Neuronal stem cell (in vitro differentiated cells): ENCODE measurements at regions not wholly inside any gene's neighbourhood (a gene's known extent, or its start where the extent isn't known, plus 50 kb on each side); places are given as distances from the start of the nearest gene placed in this dataset.

ENCODE experiments used
- DNase-seq: peaks from one replicate; pipeline ENCODE4 v3.0.0-alpha.2; 2013; ENCODE audit warnings: low spot score
- H2AFZ ChIP-seq: one replicate; pipeline ENCODE4 v1.6.1; 2013; ENCODE audit warnings: mild to moderate bottlenecking, low read length, inconsistent platforms
- H2AK5ac ChIP-seq: 2 replicates; pipeline ENCODE4 v1.6.1; 2013; ENCODE audit warnings: low read depth, mild to moderate bottlenecking, inconsistent platforms, low read length, moderate library complexity, mixed read lengths
- H2BK120ac ChIP-seq: 2 replicates; pipeline ENCODE4 v1.6.1; 2013; ENCODE audit warnings: low read depth, mild to moderate bottlenecking, inconsistent platforms, low read length, moderate library complexity, mixed read lengths
- H2BK12ac ChIP-seq: one replicate; pipeline ENCODE4 v1.6.1; 2013; ENCODE audit warnings: low read length, inconsistent platforms
- H2BK15ac ChIP-seq: 2 replicates; pipeline ENCODE4 v1.6.1; 2013; ENCODE audit warnings: mild to moderate bottlenecking, low read length, inconsistent platforms, mixed read lengths
- H2BK5ac ChIP-seq: one replicate; pipeline ENCODE4 v1.6.1; 2013; ENCODE audit warnings: inconsistent platforms, mild to moderate bottlenecking, low read length, moderate library complexity
- H3K14ac ChIP-seq: one replicate; pipeline ENCODE4 v1.6.1; 2013; ENCODE audit warnings: low read length, inconsistent platforms
- H3K18ac ChIP-seq: 2 replicates; pipeline ENCODE4 v1.6.1; 2013; ENCODE audit warnings: low read length, inconsistent platforms
- H3K23ac ChIP-seq: 2 replicates; pipeline ENCODE4 v1.6.1; 2013; ENCODE audit warnings: low read depth, mild to moderate bottlenecking, mixed read lengths, low read length, inconsistent platforms; ENCODE audit not compliant: poor library complexity
- H3K27ac ChIP-seq: replicated peaks from 3 replicates; pipeline ENCODE4 v1.5.1; 2013; ENCODE audit warnings: low read length, inconsistent platforms
- H3K27me3 ChIP-seq, 3 experiments: 2 replicates each; pipeline ENCODE4 v1.6.1; 2013; ENCODE audit warnings: low read length in 3 of 3, mild to moderate bottlenecking in 2 of 3, inconsistent platforms in 1 of 3, low read depth in 1 of 3, mixed read lengths in 1 of 3, moderate library complexity in 1 of 3; ENCODE audit not compliant: control insufficient read depth in 3 of 3, insufficient read depth in 3 of 3
- H3K36me3 ChIP-seq, 2 donors: replicated peaks in 1 of 2; 2 replicates each; pipeline ENCODE4 v1.6.1; 2013; ENCODE audit warnings: low read length in 2 of 2; ENCODE audit not compliant: control insufficient read depth in 2 of 2, insufficient read depth in 2 of 2
- H3K4ac ChIP-seq: 2 replicates; pipeline ENCODE4 v1.6.1; 2013; ENCODE audit warnings: inconsistent platforms, mild to moderate bottlenecking, low read length, moderate library complexity
- H3K4me1 ChIP-seq, 2 donors: 1 replicate in 1 of 2; 2 replicates in 1 of 2; pipeline ENCODE4 v1.6.1; 2013; ENCODE audit warnings: low read length in 2 of 2, low read depth in 1 of 2; ENCODE audit not compliant: control insufficient read depth in 2 of 2, insufficient read depth in 1 of 2
- H3K4me2 ChIP-seq: one replicate; pipeline ENCODE4 v1.6.1; 2013; ENCODE audit warnings: mild to moderate bottlenecking, low read length, inconsistent platforms; ENCODE audit not compliant: insufficient read depth, poor library complexity, severe bottlenecking
- H3K4me3 ChIP-seq, 2 donors: 2 replicates each; pipeline ENCODE4 v1.5.1; 2013; ENCODE audit warnings: low read length in 2 of 2, mild to moderate bottlenecking in 2 of 2, inconsistent platforms in 1 of 2, moderate library complexity in 1 of 2
- H3K79me1 ChIP-seq: one replicate; pipeline ENCODE4 v1.6.1; 2013; ENCODE audit warnings: low read depth, mild to moderate bottlenecking, inconsistent platforms, low read length, moderate library complexity
- H3K9ac ChIP-seq: one replicate; pipeline ENCODE4 v1.6.1; 2013; ENCODE audit warnings: mild to moderate bottlenecking, low read depth, low read length, inconsistent platforms; ENCODE audit not compliant: poor library complexity
- H3K9me3 ChIP-seq, 2 donors: replicated peaks in 1 of 2; 2 replicates each; pipeline versions ENCODE3 to v1.6.1; 2013; ENCODE audit warnings: low read length in 2 of 2, mild to moderate bottlenecking in 2 of 2, inconsistent platforms in 1 of 2, low read depth in 1 of 2, mixed read lengths in 1 of 2, moderate library complexity in 1 of 2; ENCODE audit not compliant: control insufficient read depth in 2 of 2, insufficient read depth in 1 of 2
- H4K8ac ChIP-seq: one replicate; pipeline ENCODE4 v1.6.1; 2013; ENCODE audit warnings: low read depth, mild to moderate bottlenecking, inconsistent platforms, low read length, moderate library complexity
- H4K91ac ChIP-seq: one replicate; pipeline ENCODE4 v1.6.1; 2013; ENCODE audit warnings: low read length, low read depth, mild to moderate bottlenecking, inconsistent platforms; ENCODE audit not compliant: poor library complexity
- WGBS, 2 donors: extraction: QIAGEN DNeasy Blood & Tissue Kit; methylation state at CpG; one replicate each; pipeline ENCODE4 v1.1.7; 2013; ENCODE audit warnings: missing lambda C conversion rate in 2 of 2, mixed read lengths in 1 of 2; ENCODE audit not compliant: insufficient read length in 2 of 2, insufficient replicate concordance in 1 of 2; ENCODE audit errors: extremely low coverage in 2 of 2; 5-methylcytosine and 5-hydroxymethylcytosine counted together

DNA sequence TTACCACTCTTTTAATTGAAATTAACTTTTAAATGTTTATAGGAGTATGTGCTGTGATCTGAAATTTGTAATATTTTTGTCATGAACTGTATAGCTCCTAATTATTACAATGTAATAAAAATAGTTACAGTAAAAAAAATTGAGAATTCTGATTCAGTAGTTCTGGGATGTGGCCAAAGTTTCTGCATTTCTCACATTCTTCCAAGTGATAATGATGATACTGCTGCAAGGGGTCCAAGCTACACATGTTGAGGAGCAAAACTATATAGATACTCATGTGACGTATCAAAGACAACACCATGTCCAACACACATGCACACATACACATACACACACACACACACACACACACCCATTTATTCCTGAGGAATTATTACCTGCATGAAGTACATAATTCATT, 71.0 kb upstream of the FAM83B start:
- Histone ChIP-seq H3K27ac (no peak overlapping the region), H4K91ac (no peak overlapping the region), H3K9me3 (no peaks in the 10 kb centered on the region), H3K18ac (no peak overlapping the region), H3K27me3 (no peaks in the 10 kb centered on the region), H2BK5ac (no peak overlapping the region), H2BK15ac (no peak overlapping the region), H4K8ac (no peak overlapping the region), H2BK12ac (no peak overlapping the region), H2AK5ac (no peak overlapping the region), H3K36me3 (no peaks in the 10 kb centered on the region), H3K23ac (no peak overlapping the region), H3K4me2 (no peak overlapping the region), H3K9ac (no peak overlapping the region), H2BK120ac (no peak overlapping the region), H3K14ac (no peak overlapping the region), H2AFZ (no peak overlapping the region), H3K4me3 (no peak overlapping the region), H3K4ac (no peak overlapping the region), H3K79me1 (no peaks in the 10 kb centered on the region), H3K4me1 (peaks cover 0 to 4% of the 10 kb centered on the region in 2 donors)
- DNase-seq, result no peak
- no CpG with 5 or more reads among the region's 1 CpG for WGBS, 2 donors

DNA sequence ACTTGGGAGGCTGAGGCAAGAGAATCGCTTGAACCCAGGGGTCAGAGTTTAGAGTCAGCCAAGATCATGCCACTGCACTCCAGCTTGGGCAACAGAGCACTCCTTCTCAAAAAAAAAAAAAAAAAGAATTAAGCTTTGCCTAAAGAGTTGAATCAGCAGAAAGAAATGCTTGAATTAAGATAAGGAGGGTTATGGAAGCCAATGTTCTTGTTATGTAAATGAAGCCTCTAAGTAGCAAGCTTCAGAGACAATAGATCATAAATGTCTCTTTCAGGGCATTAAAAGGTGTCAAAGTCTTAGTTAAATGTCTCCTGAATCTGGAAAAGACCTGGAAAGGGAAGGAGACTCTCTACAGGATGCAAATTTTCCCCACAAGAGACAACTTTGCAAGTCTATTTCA, 69.7 kb upstream of the FAM83B start:
- no peak overlapping the region for H2AK5ac ChIP-seq
- no peak overlapping the region for H3K9ac ChIP-seq
- no CpG with 5 or more reads among the region's 1 CpG for WGBS, 2 donors
- peaks cover 0 to 4% of the 10 kb centered on the region in 2 donors for H3K4me1 ChIP-seq
- H3K9me3 ChIP-seq, result no peaks in the 10 kb centered on the region
- H3K4me2 ChIP-seq, result no peak overlapping the region
- DNase-seq, result no peak
- no peak overlapping the region for H2AFZ ChIP-seq
- H4K8ac ChIP-seq, result no peak overlapping the region
- H3K18ac ChIP-seq, result no peak overlapping the region
- no peak overlapping the region for H2BK12ac ChIP-seq
- H3K23ac ChIP-seq, result no peak overlapping the region
- no peaks in the 10 kb centered on the region for H3K27me3 ChIP-seq
- H3K14ac ChIP-seq, result no peak overlapping the region
- no peak overlapping the region for H3K4ac ChIP-seq
- no peak overlapping the region for H4K91ac ChIP-seq
- no peak overlapping the region for H2BK5ac ChIP-seq
- no peaks in the 10 kb centered on the region for H3K79me1 ChIP-seq
- H2BK120ac ChIP-seq, result no peak overlapping the region
- no peak overlapping the region for H3K27ac ChIP-seq
- H3K36me3 ChIP-seq, result no peaks in the 10 kb centered on the region
- no peak overlapping the region for H3K4me3 ChIP-seq
- no peak overlapping the region for H2BK15ac ChIP-seq

DNA sequence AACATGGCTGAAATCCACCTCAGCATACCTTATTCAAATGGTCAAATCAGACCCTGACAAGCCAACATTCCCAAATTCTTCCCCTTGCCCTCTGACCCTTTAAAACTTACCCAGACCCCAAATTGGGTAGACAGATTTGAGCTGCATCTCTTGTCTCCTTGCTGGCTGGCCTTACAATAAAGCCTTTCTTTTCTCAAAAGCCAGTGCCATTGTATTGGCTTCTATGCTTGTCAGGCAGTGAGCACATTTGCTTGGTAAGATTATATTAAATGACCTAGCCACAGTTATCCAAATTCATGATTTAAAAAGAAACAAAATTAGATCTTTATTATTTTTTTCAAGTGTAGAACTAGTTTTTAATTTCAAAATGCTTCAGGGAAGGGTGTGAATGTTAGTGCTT, 67.8 kb upstream of the FAM83B start:
- no peaks in the 10 kb centered on the region for H3K79me1 ChIP-seq
- no peak overlapping the region for H3K23ac ChIP-seq
- no peak overlapping the region for H2BK15ac ChIP-seq
- no peak overlapping the region for H3K27ac ChIP-seq
- no peak overlapping the region for H4K8ac ChIP-seq
- H3K14ac ChIP-seq, result no peak overlapping the region
- peak; percentile 17 for DNase-seq
- H3K4me3 ChIP-seq, result no peak overlapping the region
- H3K4me2 ChIP-seq, result no peak overlapping the region
- no peak overlapping the region for H2BK120ac ChIP-seq
- no peak overlapping the region for H2BK5ac ChIP-seq
- no peak overlapping the region for H2BK12ac ChIP-seq
- no peaks in the 10 kb centered on the region for H3K27me3 ChIP-seq
- no peak overlapping the region for H3K4ac ChIP-seq
- H4K91ac ChIP-seq, result no peak overlapping the region
- H3K4me1 ChIP-seq, result peaks cover 0 to 4% of the 10 kb centered on the region in 2 donors
- H3K36me3 ChIP-seq, result no peaks in the 10 kb centered on the region
- no peak overlapping the region for H2AK5ac ChIP-seq
- no peak overlapping the region for H3K9ac ChIP-seq
- no peaks in the 10 kb centered on the region for H3K9me3 ChIP-seq
- no peak overlapping the region for H2AFZ ChIP-seq
- no peak overlapping the region for H3K18ac ChIP-seq

DNA sequence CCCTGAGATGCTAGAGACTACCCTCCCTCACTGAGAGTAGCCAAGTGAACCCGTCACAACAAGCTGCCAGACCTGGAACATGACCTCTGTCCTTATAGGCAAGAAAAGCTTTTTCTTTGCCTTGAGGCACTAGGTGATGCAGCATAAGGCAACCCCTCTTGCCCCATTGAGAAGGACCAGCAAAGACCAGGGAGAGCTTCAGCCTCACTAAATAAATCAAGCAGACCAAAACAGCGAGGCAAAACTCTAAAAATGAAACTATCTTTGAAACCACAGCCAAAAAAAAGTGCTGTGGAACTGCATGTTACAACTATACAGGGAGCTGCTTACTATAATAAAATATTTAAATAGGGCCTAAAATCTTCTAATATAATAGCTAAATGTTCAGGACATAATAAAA, 62.6 kb upstream of the FAM83B start:
- H3K14ac ChIP-seq, result no peak overlapping the region
- no peak overlapping the region for H3K27ac ChIP-seq
- no peak overlapping the region for H4K91ac ChIP-seq
- no peaks in the 10 kb centered on the region for H3K9me3 ChIP-seq
- H3K4me3 ChIP-seq, result no peak overlapping the region
- no peak overlapping the region for H2AFZ ChIP-seq
- H3K36me3 ChIP-seq, result no peaks in the 10 kb centered on the region
- H3K4ac ChIP-seq, result no peak overlapping the region
- H3K4me1 ChIP-seq, result peaks cover 0 to 2% of the 10 kb centered on the region in 2 donors
- H3K9ac ChIP-seq, result no peak overlapping the region
- no peaks in the 10 kb centered on the region for H3K27me3 ChIP-seq
- no CpG with 5 or more reads among the region's 2 CpGs for WGBS, 2 donors
- H3K23ac ChIP-seq, result no peak overlapping the region
- H3K18ac ChIP-seq, result no peak overlapping the region
- no peak overlapping the region for H2BK120ac ChIP-seq
- H3K4me2 ChIP-seq, result no peak overlapping the region
- no peak overlapping the region for H2BK5ac ChIP-seq
- DNase-seq, result no peak
- no peak overlapping the region for H2AK5ac ChIP-seq
- H2BK15ac ChIP-seq, result no peak overlapping the region
- no peak overlapping the region for H4K8ac ChIP-seq
- H2BK12ac ChIP-seq, result no peak overlapping the region
- H3K79me1 ChIP-seq, result no peaks in the 10 kb centered on the region
